Panc1 (cell line): ENCODE measurements at regions not wholly inside any gene's neighbourhood (a gene's known extent, or its start where the extent isn't known, plus 50 kb on each side); places are given as distances from the start of the nearest gene placed in this dataset.

Source experiments
- POLR2AphosphoS5 ChIP-seq: IDR thresholded peaks from 2 replicates; pipeline ENCODE4 v1.6.1; 2012; ENCODE audit warnings: mild to moderate bottlenecking, low read depth, low read length, moderate library complexity
- SIN3A ChIP-seq: IDR thresholded peaks from 2 replicates; pipeline ENCODE4 v1.6.1; 2012; ENCODE audit warnings: low read depth, mild to moderate bottlenecking, low read length, moderate library complexity, borderline replicate concordance; ENCODE audit not compliant: insufficient read depth
- TCF7L2 ChIP-seq: IDR thresholded peaks from 2 replicates; pipeline ENCODE4 v1.6.1; 2011; ENCODE audit warnings: mild to moderate bottlenecking, low read depth, low read length, inconsistent platforms
- TF ChIP-seq, protein P1 (sequence below): fragments of 450-650 bp; IDR thresholded peaks from 2 replicates; pipeline ENCODE4 v1.5.1; 2017; ENCODE audit warnings: mild to moderate bottlenecking
- TF ChIP-seq, protein P2 (sequence below), 2 experiments: IDR thresholded peaks; 2 replicates each; pipeline ENCODE4 v1.6.1; 2011 to 2012; ENCODE audit warnings: low read depth in 2 of 2, control low read depth in 1 of 2, low read length in 1 of 2, mild to moderate bottlenecking in 1 of 2, moderate library complexity in 1 of 2; ENCODE audit not compliant: insufficient read depth in 1 of 2

- TF ChIP-seq, protein P1, sequence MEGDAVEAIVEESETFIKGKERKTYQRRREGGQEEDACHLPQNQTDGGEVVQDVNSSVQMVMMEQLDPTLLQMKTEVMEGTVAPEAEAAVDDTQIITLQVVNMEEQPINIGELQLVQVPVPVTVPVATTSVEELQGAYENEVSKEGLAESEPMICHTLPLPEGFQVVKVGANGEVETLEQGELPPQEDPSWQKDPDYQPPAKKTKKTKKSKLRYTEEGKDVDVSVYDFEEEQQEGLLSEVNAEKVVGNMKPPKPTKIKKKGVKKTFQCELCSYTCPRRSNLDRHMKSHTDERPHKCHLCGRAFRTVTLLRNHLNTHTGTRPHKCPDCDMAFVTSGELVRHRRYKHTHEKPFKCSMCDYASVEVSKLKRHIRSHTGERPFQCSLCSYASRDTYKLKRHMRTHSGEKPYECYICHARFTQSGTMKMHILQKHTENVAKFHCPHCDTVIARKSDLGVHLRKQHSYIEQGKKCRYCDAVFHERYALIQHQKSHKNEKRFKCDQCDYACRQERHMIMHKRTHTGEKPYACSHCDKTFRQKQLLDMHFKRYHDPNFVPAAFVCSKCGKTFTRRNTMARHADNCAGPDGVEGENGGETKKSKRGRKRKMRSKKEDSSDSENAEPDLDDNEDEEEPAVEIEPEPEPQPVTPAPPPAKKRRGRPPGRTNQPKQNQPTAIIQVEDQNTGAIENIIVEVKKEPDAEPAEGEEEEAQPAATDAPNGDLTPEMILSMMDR, result no peak
- no peak for TF ChIP-seq POLR2AphosphoS5
- no peak for TF ChIP-seq SIN3A
- TF ChIP-seq, protein P2, sequence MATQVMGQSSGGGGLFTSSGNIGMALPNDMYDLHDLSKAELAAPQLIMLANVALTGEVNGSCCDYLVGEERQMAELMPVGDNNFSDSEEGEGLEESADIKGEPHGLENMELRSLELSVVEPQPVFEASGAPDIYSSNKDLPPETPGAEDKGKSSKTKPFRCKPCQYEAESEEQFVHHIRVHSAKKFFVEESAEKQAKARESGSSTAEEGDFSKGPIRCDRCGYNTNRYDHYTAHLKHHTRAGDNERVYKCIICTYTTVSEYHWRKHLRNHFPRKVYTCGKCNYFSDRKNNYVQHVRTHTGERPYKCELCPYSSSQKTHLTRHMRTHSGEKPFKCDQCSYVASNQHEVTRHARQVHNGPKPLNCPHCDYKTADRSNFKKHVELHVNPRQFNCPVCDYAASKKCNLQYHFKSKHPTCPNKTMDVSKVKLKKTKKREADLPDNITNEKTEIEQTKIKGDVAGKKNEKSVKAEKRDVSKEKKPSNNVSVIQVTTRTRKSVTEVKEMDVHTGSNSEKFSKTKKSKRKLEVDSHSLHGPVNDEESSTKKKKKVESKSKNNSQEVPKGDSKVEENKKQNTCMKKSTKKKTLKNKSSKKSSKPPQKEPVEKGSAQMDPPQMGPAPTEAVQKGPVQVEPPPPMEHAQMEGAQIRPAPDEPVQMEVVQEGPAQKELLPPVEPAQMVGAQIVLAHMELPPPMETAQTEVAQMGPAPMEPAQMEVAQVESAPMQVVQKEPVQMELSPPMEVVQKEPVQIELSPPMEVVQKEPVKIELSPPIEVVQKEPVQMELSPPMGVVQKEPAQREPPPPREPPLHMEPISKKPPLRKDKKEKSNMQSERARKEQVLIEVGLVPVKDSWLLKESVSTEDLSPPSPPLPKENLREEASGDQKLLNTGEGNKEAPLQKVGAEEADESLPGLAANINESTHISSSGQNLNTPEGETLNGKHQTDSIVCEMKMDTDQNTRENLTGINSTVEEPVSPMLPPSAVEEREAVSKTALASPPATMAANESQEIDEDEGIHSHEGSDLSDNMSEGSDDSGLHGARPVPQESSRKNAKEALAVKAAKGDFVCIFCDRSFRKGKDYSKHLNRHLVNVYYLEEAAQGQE (IDR thresholded peaks at IDR 0.05; ENCODE audit: insufficient read depth in 1 of 2, low read depth in 2 of 2, low read length in 1 of 2), result no peak
- TF ChIP-seq TCF7L2, result no peak
These were observed 94.6 kb upstream of the DAB1 start for GRCh38 chr1:57518496-57518895.
